ENCODE measurements at regions not wholly inside any gene's neighbourhood (a gene's known extent, or its start where the extent isn't known, plus 50 kb on each side); places are given as distances from the start of the nearest gene placed in this dataset.
"Not testable (repeated sequence)": the region's sequence is repeated elsewhere in the genome, so short reads cannot be mapped to it uniquely, and the experiment has no call there.

- DNase-seq (ENCODE audit: low spot score) = no peak
Measured at GRCh38 chr10:36872702-36873393, 252.6 kb upstream of the ANKRD30A start.

DNA sequence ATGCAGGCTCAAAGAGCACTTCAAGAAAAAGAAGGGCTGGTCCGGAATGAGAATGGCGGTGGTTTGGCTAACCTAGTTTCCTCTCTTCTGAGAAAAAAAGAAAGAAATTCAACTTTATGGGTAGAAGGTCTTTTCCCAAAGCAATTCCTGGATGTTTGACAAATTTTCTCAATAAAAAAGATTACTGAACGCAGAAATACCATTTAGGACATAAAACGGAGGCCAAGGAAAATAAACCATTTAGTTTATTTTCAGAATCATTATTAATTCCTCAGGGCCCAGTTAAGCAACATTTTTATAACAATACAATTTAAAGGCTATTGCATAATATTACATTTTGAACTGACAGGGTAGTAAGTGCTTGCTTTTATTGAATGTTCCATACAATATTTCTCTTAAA lies 284.6 kb upstream of the ANKRD30A start:
- no peak for DNase-seq (ENCODE audit: low spot score)

DNA sequence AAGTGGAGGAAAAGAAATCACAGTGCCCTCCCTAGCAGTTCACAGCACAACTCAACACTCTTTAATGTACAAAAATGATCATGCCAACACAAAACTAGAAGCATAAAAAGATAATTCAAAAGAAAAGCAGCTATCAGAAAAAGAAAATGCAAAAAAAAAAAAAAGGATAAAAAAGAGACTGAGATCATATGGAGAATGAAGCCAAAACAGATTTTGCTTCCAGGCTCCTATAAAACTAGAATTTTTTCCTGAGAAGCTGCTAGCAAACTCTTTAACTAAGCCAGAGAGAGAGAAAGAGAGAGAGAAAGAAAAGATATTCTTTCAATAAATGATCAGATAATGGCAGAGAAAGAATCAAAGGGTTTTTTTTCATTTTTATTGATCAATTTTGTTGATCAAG lies 288.0 kb upstream of the ANKRD30A start:
- DNase-seq (ENCODE audit: low spot score) = no peak

GRCh38 chr10:36819781-36820180 lies 305.6 kb upstream of the ANKRD30A start:
- DNase-seq (ENCODE audit: low spot score) = no peak

GRCh38 chr10:36817898-36818297 lies 307.5 kb upstream of the ANKRD30A start:
- DNase-seq (ENCODE audit: low spot score) = no peak

GRCh38 chr10:36808625-36809362 lies 316.6 kb upstream of the ANKRD30A start:
- no peak for DNase-seq (ENCODE audit: low spot score)

GRCh38 chr10:36803229-36803628 lies 322.2 kb upstream of the ANKRD30A start:
- DNase-seq (ENCODE audit: low spot score) = no peak

GRCh38 chr10:36802490-36803153 lies 322.8 kb upstream of the ANKRD30A start:
- DNase-seq (ENCODE audit: low spot score) = no peak

DNA sequence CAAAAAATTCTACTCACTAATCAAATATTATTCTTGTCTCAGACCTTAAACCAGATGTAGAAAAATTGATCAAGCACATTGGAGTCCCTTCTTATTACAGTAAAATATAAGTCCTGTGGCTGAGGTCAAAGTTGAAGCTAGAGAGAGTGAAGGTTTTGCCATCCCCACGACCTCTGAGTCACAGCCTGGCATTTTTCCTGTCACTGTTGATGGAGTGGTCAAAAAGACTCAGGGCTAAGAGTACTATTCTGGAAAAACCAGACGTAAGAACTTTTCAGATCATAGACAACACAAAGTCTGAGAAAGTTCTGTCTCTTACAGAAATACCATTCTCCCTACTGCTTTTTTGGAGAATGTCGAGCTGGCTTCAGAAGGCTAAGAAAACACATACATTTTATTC lies 323.7 kb upstream of the ANKRD30A start:
- no peak for DNase-seq (ENCODE audit: low spot score)

DNA sequence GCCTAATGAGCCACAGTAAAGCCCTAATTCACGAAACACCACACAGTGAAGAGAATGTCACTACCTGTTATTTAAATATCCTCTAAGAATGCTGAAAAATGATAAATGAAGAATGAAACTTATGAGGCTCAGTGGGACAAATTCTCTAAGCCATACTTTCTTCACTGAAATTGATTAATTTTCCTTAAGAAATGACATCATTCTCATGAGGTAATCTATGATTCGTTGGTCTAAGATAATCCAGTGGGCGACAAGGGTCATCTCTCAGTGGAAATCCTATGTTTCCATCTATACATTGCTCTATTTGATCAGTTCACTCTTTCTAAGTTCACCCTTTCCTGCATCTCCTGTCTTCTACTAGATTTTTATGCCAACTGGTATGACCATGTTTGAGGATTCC lies 330.4 kb upstream of the ANKRD30A start:
- DNase-seq (ENCODE audit: low spot score) = no peak

DNA sequence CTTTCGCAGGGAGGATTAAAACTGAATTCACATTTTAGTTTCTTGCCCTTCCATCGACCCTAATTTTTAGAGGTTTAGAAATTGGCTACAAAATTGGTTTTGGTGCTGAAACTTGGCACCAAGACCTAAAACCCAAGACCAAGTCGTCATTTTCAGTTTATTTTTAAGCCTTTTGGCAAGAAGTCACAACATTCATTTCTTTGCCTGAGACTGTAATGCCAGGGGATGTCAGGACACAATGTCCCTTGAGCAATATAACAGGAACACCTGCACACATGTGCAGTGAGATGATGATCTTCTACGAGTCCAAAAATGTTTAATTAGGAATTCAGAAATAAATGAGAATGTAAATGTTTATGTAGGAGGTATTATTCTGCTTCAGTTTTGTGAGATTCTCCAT lies 335.4 kb upstream of the ANKRD30A start:
- no peak for DNase-seq (ENCODE audit: low spot score)

DNA sequence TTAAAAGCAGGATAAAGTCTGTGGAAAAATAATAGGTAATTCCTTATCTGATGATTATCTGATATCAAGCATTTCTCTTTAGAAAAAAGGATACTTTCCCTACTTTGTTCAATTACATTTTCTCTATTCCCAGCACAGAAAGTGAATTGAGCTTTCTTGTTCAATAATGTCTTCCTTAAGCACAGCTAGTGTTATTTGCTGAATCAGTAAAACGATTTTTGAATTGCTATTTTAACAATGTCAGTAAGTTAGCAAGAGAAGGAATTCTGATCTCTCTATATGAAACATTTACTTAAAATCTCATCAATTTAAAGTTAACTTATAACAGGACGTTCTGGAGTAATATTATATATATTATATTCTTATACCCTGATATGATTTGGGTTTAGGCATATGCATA lies 337.2 kb upstream of the ANKRD30A start:
- no peak for DNase-seq (ENCODE audit: low spot score)

GRCh38 chr10:36783400-36783799 lies 342.0 kb upstream of the ANKRD30A start:
- no peak for DNase-seq (ENCODE audit: low spot score)

DNA sequence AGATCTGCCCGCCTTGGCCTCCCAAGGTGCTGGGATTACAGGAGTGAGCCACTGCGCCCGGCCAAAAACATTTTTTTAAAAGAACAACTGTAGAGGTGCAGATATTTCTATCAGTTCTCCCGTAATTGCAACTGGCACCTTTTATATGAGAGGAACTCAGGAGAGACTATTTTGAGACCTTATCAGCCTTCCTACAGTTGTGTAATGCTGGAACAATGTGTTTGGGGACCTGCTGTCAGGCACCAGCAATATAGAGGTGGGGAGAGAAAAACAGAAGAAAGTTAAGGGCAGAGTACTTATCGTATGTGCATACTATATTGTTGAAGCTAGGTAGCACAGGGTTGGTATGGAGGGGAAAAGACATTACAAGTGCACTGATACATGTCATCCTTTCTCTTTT lies 343.8 kb upstream of the ANKRD30A start:
- no peak for DNase-seq (ENCODE audit: low spot score)

GRCh38 chr10:36780158-36780557 lies 345.2 kb upstream of the ANKRD30A start:
- no peak for DNase-seq (ENCODE audit: low spot score)

DNA sequence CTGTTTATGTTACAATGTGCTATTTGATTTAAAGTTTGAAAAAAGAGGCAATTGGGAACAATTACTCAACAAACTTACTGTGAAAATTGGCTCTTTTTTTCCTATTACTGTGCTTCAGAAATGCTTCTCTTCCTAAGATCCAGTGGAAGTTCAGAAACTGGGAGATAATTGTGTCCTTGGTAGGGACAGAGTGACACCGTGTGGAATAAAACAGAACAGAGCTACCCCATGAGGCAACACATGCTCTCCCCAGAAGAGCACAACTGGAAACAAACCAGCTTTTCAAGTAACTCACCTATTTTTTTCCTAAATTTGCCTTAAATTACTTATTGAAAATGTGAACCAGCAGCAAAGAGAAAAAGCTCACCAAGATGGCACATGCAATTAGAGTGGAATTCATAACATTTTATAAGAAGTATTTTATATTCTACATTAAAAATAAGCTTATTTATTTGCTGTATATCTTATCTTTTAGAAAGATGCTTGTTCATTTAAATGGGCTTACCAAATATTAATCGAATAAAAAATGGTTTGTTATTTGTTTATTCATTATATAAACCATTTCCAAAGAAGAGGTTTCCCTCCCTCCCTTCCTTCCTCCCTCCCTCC lies 346.1 kb upstream of the ANKRD30A start:
- peak; percentile 45 for DNase-seq (ENCODE audit: low spot score)

DNA sequence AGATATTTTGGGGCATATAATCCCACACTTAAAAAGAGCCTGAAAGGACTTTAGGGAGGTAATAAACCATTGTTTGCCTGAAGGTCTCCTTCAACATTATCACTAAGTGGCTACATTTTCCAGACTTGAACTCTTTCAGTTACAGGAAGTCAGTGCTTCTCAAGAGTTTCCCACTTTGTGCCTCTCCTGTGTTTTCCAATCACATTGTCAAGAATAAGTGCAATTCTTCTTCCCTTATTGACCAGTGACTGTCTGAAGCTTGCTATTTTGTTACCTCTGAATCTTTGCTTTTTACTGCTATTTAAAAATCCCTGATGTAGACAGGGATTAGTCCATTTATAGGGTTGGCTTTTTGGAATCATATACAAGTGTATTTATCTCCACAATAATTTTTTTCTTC lies 346.7 kb upstream of the ANKRD30A start:
- no peak for DNase-seq (ENCODE audit: low spot score)

GRCh38 chr10:36773652-36774051 lies 351.7 kb upstream of the ANKRD30A start:
- no peak for DNase-seq (ENCODE audit: low spot score)

DNA sequence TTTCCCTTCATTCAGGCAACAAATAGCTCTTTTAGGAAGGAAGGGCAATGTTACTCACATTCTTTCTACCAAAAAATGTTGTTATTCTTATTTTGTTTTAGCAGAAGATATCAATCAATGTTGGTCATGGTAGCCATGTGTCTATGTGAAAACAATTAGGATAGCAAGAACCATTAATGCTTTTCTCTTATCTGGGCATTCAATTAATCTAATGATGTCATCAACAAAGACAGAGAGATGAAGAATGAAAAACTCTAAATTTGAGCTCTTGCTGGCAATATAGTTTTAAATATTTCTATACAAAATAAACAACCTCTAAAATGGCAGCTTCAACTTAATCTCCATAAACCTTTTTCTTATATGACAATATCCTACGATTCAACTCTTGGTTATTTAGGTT lies 353.7 kb upstream of the ANKRD30A start:
- DNase-seq (ENCODE audit: low spot score) = no peak

DNA sequence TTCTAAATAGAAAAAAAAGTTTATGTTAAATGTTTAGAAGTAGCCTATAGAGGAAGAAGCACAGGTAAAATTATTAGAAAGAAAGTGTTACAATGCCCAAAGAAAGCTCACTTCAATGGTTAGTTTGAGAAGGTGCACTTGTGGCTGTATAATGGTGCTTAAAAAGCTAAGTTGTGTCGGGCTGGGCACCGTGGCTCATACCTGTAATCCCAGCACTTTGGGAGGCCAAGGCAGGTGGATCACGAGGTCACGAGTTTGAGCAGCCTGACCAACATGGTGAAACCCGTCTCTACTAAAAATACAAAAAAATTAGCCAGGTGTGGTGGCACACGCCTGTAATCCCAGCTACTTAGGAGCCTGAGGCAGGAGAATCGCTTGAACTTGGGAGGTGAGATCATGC lies 355.7 kb upstream of the ANKRD30A start:
- not testable (repeated sequence) for DNase-seq (ENCODE audit: low spot score)

- DNase-seq (ENCODE audit: low spot score) = peak; percentile 44
Measured at GRCh38 chr10:36766940-36767339, 358.5 kb upstream of the ANKRD30A start.

DNA sequence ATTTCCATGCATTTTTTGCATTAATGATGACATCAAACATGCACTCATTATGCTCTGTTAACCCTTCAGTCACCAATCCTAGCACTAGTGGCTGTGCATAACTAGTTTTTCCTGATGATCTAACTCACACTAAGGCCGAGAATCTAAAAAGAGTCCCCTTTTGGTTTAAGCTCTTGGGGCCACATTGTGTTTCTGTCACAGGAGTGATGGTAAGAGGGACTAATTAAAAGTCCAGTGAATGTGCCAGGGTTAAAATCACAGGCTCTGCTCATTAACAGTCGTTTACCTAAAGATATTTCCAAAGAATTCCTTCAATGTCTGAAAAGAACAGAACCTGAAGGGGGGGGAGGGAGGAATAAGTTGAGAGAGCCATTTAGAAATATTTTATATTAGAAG lies 359.0 kb upstream of the ANKRD30A start:
- no peak for DNase-seq (ENCODE audit: low spot score)
